H9 (cell line): ENCODE measurements at regions not wholly inside any gene's neighbourhood (a gene's known extent, or its start where the extent isn't known, plus 50 kb on each side); places are given as distances from the start of the nearest gene placed in this dataset.

Experiments
- DNase-seq: peaks from one replicate; pipeline ENCODE4 v3.0.0-alpha.2; 2017
- H2AFZ ChIP-seq: one replicate; pipeline ENCODE4 v1.6.1; 2013; ENCODE audit warnings: mild to moderate bottlenecking, low read length, control low read depth, moderate library complexity
- H2AK5ac ChIP-seq: 2 replicates; pipeline ENCODE4 v1.6.1; 2013; ENCODE audit warnings: low read length, control low read depth, mixed read lengths; ENCODE audit not compliant: insufficient read length
- H2BK120ac ChIP-seq: one replicate; pipeline ENCODE4 v1.6.1; 2013; ENCODE audit warnings: low read depth, mild to moderate bottlenecking, low read length, control low read depth, inconsistent platforms; ENCODE audit not compliant: poor library complexity, severe bottlenecking
- H2BK12ac ChIP-seq: 2 replicates; pipeline ENCODE4 v1.6.1; 2013; ENCODE audit warnings: low read length, control low read depth, mixed read lengths, low read depth; ENCODE audit not compliant: insufficient read length
- H2BK15ac ChIP-seq: 2 replicates; pipeline ENCODE4 v1.6.1; 2013; ENCODE audit warnings: low read depth, low read length, control low read depth
- H2BK20ac ChIP-seq: one replicate; pipeline ENCODE4 v1.6.1; 2013; ENCODE audit warnings: low read depth, mild to moderate bottlenecking, low read length, control low read depth, inconsistent platforms; ENCODE audit not compliant: poor library complexity, severe bottlenecking
- H2BK5ac ChIP-seq: 2 replicates; pipeline ENCODE4 v1.6.1; 2013; ENCODE audit warnings: low read length, control low read depth, mixed read lengths; ENCODE audit not compliant: insufficient read length
- H3K14ac ChIP-seq: 2 replicates; pipeline ENCODE4 v1.6.1; 2013; ENCODE audit warnings: low read length, control low read depth; ENCODE audit not compliant: insufficient read depth
- H3K18ac ChIP-seq: 2 replicates; pipeline ENCODE4 v1.6.1; 2013; ENCODE audit warnings: low read depth, mild to moderate bottlenecking, mixed read lengths, low read length, control low read depth; ENCODE audit not compliant: insufficient read length
- H3K23ac ChIP-seq: 2 replicates; pipeline ENCODE4 v1.6.1; 2013; ENCODE audit warnings: low read length, control low read depth, mixed read lengths, low read depth; ENCODE audit not compliant: insufficient read length
- H3K23me2 ChIP-seq: 2 replicates; pipeline ENCODE4 v1.6.1; 2013; ENCODE audit warnings: low read depth, mild to moderate bottlenecking, mixed read lengths, low read length, control low read depth; ENCODE audit not compliant: insufficient read length, poor library complexity, severe bottlenecking
- H3K27ac ChIP-seq: 2 replicates; pipeline ENCODE4 v1.5.1; 2013; ENCODE audit warnings: low read length, control low read depth, mixed read lengths, low read depth; ENCODE audit not compliant: insufficient read length
- H3K27me3 ChIP-seq: 2 replicates; pipeline ENCODE4 v1.6.1; 2013; ENCODE audit warnings: low read length, control low read depth, inconsistent platforms; ENCODE audit not compliant: insufficient read depth
- H3K4ac ChIP-seq: 2 replicates; pipeline ENCODE4 v1.6.1; 2013; ENCODE audit warnings: low read depth, mild to moderate bottlenecking, control low read depth, inconsistent platforms, low read length, moderate library complexity
- H3K4me1 ChIP-seq: 2 replicates; pipeline ENCODE4 v1.6.1; 2013; ENCODE audit warnings: low read length, control low read depth, inconsistent platforms; ENCODE audit not compliant: insufficient read depth
- H3K4me2 ChIP-seq: 2 replicates; pipeline ENCODE4 v1.6.1; 2013; ENCODE audit warnings: low read length, control low read depth, mixed read lengths; ENCODE audit not compliant: insufficient read length, insufficient read depth
- H3K56ac ChIP-seq: 2 replicates; pipeline ENCODE4 v1.6.1; 2013; ENCODE audit warnings: low read depth, mild to moderate bottlenecking, mixed read lengths, low read length, control low read depth; ENCODE audit not compliant: insufficient read length
- H3K79me1 ChIP-seq: 2 replicates; pipeline ENCODE4 v1.6.1; 2013; ENCODE audit warnings: low read depth, mild to moderate bottlenecking, moderate library complexity, low read length, control low read depth, inconsistent platforms; ENCODE audit not compliant: insufficient read depth, poor library complexity, severe bottlenecking
- H3K79me2 ChIP-seq: 2 replicates; pipeline ENCODE4 v1.6.1; 2013; ENCODE audit warnings: low read length, control low read depth, inconsistent platforms; ENCODE audit not compliant: insufficient read depth
- H3K9ac ChIP-seq: 2 replicates; pipeline ENCODE4 v1.6.1; 2013; ENCODE audit warnings: low read length, control low read depth, mixed read lengths; ENCODE audit not compliant: insufficient read length; ENCODE audit errors: extremely low read depth
- H3K9me3 ChIP-seq: one replicate; pipeline ENCODE4 v1.6.1; 2013; ENCODE audit warnings: low read depth, low read length, inconsistent platforms; ENCODE audit not compliant: control insufficient read depth
- H3T11ph ChIP-seq: one replicate; pipeline ENCODE4 v1.6.1; 2013; ENCODE audit warnings: mild to moderate bottlenecking, low read length, control low read depth, inconsistent platforms
- H4K20me1 ChIP-seq: one replicate; pipeline ENCODE4 v1.6.1; 2013; ENCODE audit not compliant: control insufficient read depth, insufficient read length, insufficient read depth
- H4K5ac ChIP-seq: 2 replicates; pipeline ENCODE4 v1.6.1; 2013; ENCODE audit warnings: low read depth, mild to moderate bottlenecking, mixed read lengths, low read length, control low read depth; ENCODE audit not compliant: insufficient read length
- H4K8ac ChIP-seq: replicated peaks from 2 replicates; pipeline ENCODE4 v1.6.1; 2013; ENCODE audit warnings: low read length, control low read depth, mixed read lengths, low read depth; ENCODE audit not compliant: insufficient read length
- H4K91ac ChIP-seq: 2 replicates; pipeline ENCODE4 v1.6.1; 2013; ENCODE audit warnings: low read depth, mild to moderate bottlenecking, moderate library complexity, mixed read lengths, low read length, control low read depth; ENCODE audit not compliant: insufficient read length
- H3K27ac Mint-ChIP-seq, 3 experiments: 2 replicates in 2 of 3; 3 replicates in 1 of 3; pipeline ENCODE4 v1.8.0; 2020 to 2021; ENCODE audit warnings: mixed read lengths in 3 of 3, mild to moderate bottlenecking in 1 of 3, moderate library complexity in 1 of 3
- H3K27me3 Mint-ChIP-seq: 2 replicates; pipeline ENCODE4 v1.8.0; 2021; ENCODE audit warnings: low read depth, mild to moderate bottlenecking, moderate library complexity, mixed read lengths
- H3K36me3 Mint-ChIP-seq, 3 experiments: 2 replicates in 2 of 3; 3 replicates in 1 of 3; pipeline ENCODE4 v1.8.0; 2020 to 2021; ENCODE audit warnings: low read depth in 3 of 3, mixed read lengths in 3 of 3; ENCODE audit not compliant: insufficient read depth in 1 of 3
- H3K4me1 Mint-ChIP-seq, 2 experiments: 2 replicates each; pipeline ENCODE4 v1.8.0; 2020; ENCODE audit warnings: mixed read lengths in 2 of 2
- H3K4me3 Mint-ChIP-seq, 2 experiments: 2 replicates in 1 of 2; 3 replicates in 1 of 2; pipeline ENCODE4 v1.8.0; 2020 to 2021; ENCODE audit warnings: mild to moderate bottlenecking in 2 of 2, mixed read lengths in 2 of 2, moderate library complexity in 1 of 2
- H3K9me3 Mint-ChIP-seq, 2 experiments: 2 replicates in 1 of 2; 3 replicates in 1 of 2; pipeline ENCODE4 v1.8.0; 2020; ENCODE audit warnings: mild to moderate bottlenecking in 2 of 2, mixed read lengths in 2 of 2, moderate library complexity in 1 of 2
- TF ChIP-seq, protein P1 (sequence below): fragments of 200-600 bp; sonication (generic); conservative IDR thresholded peaks from 3 replicates; pipeline ENCODE4 v1.8.0; 2021; ENCODE audit warnings: antibody characterized with exemption, mild to moderate bottlenecking

DNA sequence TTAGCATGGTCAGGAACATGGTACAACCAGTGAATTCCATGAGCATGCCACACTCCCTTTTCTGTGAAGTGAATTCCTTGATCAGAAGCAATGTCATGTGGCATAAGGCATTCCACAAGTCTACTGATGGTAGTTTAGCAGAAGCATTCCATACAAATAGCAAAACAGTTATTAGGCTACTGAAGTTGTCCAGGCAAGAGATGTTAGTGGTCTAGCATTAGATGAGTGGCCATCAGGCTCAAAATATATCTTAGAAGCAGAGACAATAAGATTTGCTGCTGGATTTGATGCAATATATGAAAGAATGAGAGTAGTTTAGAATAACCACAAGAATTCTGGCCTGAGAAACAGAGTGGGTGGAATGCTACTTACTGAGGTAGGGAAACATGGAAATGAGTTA lies 355.3 kb upstream of the NRXN1 start:
- Mint-ChIP-seq H3K4me1 (no peaks in the 10 kb centered on the region), H3K27ac (no peak overlapping the region), H3K27me3 (no peaks in the 10 kb centered on the region), H3K9me3 (no peaks in the 10 kb centered on the region), H3K36me3 (no peaks in the 10 kb centered on the region), H3K4me3 (no peak overlapping the region)
- Histone ChIP-seq H3K79me1 (no peaks in the 10 kb centered on the region), H3K27me3 (no peaks in the 10 kb centered on the region), H4K8ac (no peak overlapping the region), H3K9me3 (no peaks in the 10 kb centered on the region), H3K9ac (no peak overlapping the region), H3K23ac (no peak overlapping the region), H3K27ac (no peak overlapping the region), H2BK20ac (no peak overlapping the region), H3K14ac (no peak overlapping the region), H2BK12ac (no peak overlapping the region), H3T11ph (no peak overlapping the region), H2AFZ (no peak overlapping the region), H4K91ac (no peak overlapping the region), H3K56ac (no peak overlapping the region), H3K23me2 (no peaks in the 10 kb centered on the region), H2AK5ac (no peak overlapping the region), H4K20me1 (no peaks in the 10 kb centered on the region), H2BK15ac (no peak overlapping the region), H3K4me2 (no peak overlapping the region), H3K18ac (no peak overlapping the region), H3K4me1 (no peaks in the 10 kb centered on the region), H2BK5ac (peak overlapping the region; percentile 64), H3K4ac (no peak overlapping the region), H3K79me2 (no peaks in the 10 kb centered on the region), H4K5ac (peak overlapping the region; percentile 60), H2BK120ac (no peak overlapping the region)
- TF ChIP-seq, protein P1, sequence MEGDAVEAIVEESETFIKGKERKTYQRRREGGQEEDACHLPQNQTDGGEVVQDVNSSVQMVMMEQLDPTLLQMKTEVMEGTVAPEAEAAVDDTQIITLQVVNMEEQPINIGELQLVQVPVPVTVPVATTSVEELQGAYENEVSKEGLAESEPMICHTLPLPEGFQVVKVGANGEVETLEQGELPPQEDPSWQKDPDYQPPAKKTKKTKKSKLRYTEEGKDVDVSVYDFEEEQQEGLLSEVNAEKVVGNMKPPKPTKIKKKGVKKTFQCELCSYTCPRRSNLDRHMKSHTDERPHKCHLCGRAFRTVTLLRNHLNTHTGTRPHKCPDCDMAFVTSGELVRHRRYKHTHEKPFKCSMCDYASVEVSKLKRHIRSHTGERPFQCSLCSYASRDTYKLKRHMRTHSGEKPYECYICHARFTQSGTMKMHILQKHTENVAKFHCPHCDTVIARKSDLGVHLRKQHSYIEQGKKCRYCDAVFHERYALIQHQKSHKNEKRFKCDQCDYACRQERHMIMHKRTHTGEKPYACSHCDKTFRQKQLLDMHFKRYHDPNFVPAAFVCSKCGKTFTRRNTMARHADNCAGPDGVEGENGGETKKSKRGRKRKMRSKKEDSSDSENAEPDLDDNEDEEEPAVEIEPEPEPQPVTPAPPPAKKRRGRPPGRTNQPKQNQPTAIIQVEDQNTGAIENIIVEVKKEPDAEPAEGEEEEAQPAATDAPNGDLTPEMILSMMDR = no peak
- no peak for DNase-seq
